SJSA1 (cell line): ENCODE measurements at regions not wholly inside any gene's neighbourhood (a gene's known extent, or its start where the extent isn't known, plus 50 kb on each side); places are given as distances from the start of the nearest gene placed in this dataset.

Source experiments
- DNase-seq, 2 experiments: peaks; one replicate each; pipeline ENCODE4 v3.0.0-alpha.2; 2015 to 2020; ENCODE audit warnings: low spot score in 2 of 2, low read depth in 1 of 2
- H3K27ac ChIP-seq: fragments of 250-450 bp; sonication (Bioruptor Pico); 2 replicates; pipeline ENCODE4 v1.5.1; 2020; ENCODE audit warnings: mild to moderate bottlenecking, moderate library complexity
- H3K27me3 ChIP-seq: fragments of 250-450 bp; sonication (Bioruptor Pico); replicated peaks from 2 replicates; pipeline ENCODE4 v1.5.1; 2020; ENCODE audit warnings: mild to moderate bottlenecking, moderate library complexity
- H3K36me3 ChIP-seq: fragments of 250-450 bp; sonication (Bioruptor Pico); 2 replicates; pipeline ENCODE4 v1.5.1; 2020; ENCODE audit warnings: mild to moderate bottlenecking
- H3K4me1 ChIP-seq: fragments of 250-450 bp; sonication (Bioruptor Pico); replicated peaks from 2 replicates; pipeline ENCODE4 v1.6.1; 2021; ENCODE audit warnings: mild to moderate bottlenecking
- H3K4me3 ChIP-seq: fragments of 250-450 bp; sonication (Bioruptor Pico); 2 replicates; pipeline ENCODE4 v1.5.1; 2020; ENCODE audit warnings: mild to moderate bottlenecking
- H3K9me3 ChIP-seq: fragments of 250-450 bp; sonication (Bioruptor Pico); replicated peaks from 2 replicates; pipeline ENCODE4 v1.5.1; 2020; ENCODE audit warnings: mild to moderate bottlenecking

- DNase-seq, result no peak
- Histone ChIP-seq H3K27me3 (no peaks in the 10 kb centered on the region), H3K4me3 (no peak overlapping the region), H3K27ac (no peak overlapping the region), H3K36me3 (no peaks in the 10 kb centered on the region), H3K4me1 (peaks cover 23% of the 10 kb centered on the region), H3K9me3 (no peaks in the 10 kb centered on the region)
Measured at GRCh38 chr6:85396159-85396808, 53.6 kb upstream of the NT5E start.

GRCh38 chr6:85395746-85396145 is 54.1 kb upstream of the NT5E start:
- Histone ChIP-seq H3K36me3 (no peaks in the 10 kb centered on the region), H3K27ac (no peak overlapping the region), H3K4me1 (peaks cover 23% of the 10 kb centered on the region), H3K9me3 (no peaks in the 10 kb centered on the region), H3K4me3 (no peak overlapping the region), H3K27me3 (no peaks in the 10 kb centered on the region)
- DNase-seq, result no peak

GRCh38 chr6:85394853-85395538 is 54.9 kb upstream of the NT5E start:
- Histone ChIP-seq H3K27ac (no peak overlapping the region), H3K36me3 (no peaks in the 10 kb centered on the region), H3K4me1 (peaks cover 23% of the 10 kb centered on the region), H3K4me3 (no peak overlapping the region), H3K9me3 (no peaks in the 10 kb centered on the region), H3K27me3 (no peaks in the 10 kb centered on the region)
- DNase-seq, result no peak

GRCh38 chr6:85394199-85394598 is 55.7 kb upstream of the NT5E start:
- H3K9me3 ChIP-seq, result no peaks in the 10 kb centered on the region
- H3K36me3 ChIP-seq, result no peaks in the 10 kb centered on the region
- no peak overlapping the region for H3K4me3 ChIP-seq
- no peaks in the 10 kb centered on the region for H3K27me3 ChIP-seq
- no peak for DNase-seq
- H3K27ac ChIP-seq, result no peak overlapping the region
- peaks cover 17% of the 10 kb centered on the region for H3K4me1 ChIP-seq

- H3K27me3 ChIP-seq, result no peaks in the 10 kb centered on the region
- H3K4me1 ChIP-seq, result peaks cover 17% of the 10 kb centered on the region
- H3K36me3 ChIP-seq, result no peaks in the 10 kb centered on the region
- no peaks in the 10 kb centered on the region for H3K9me3 ChIP-seq
- no peak overlapping the region for H3K4me3 ChIP-seq
- DNase-seq, result no peak
- H3K27ac ChIP-seq, result no peak overlapping the region
Measured at GRCh38 chr6:85392379-85392778, 57.5 kb upstream of the NT5E start.

- peak in 1 of 2 experiments; percentile 27 for DNase-seq
- H3K9me3 ChIP-seq, result no peaks in the 10 kb centered on the region
- no peaks in the 10 kb centered on the region for H3K27me3 ChIP-seq
- no peak overlapping the region for H3K4me3 ChIP-seq
- peak overlapping the region; percentile 30; the same call in 1 of the 2 replicates for H3K27ac ChIP-seq
- H3K36me3 ChIP-seq, result no peaks in the 10 kb centered on the region
- H3K4me1 ChIP-seq, result peaks cover 21% of the 10 kb centered on the region
Measured at GRCh38 chr6:85390775-85391174, 59.1 kb upstream of the NT5E start.

- no peak for DNase-seq
- H3K36me3 ChIP-seq, result no peaks in the 10 kb centered on the region
- peaks cover 26% of the 10 kb centered on the region for H3K4me1 ChIP-seq
- peak overlapping the region; percentile 30; the same call in 1 of the 2 replicates for H3K27ac ChIP-seq
- H3K27me3 ChIP-seq, result no peaks in the 10 kb centered on the region
- H3K9me3 ChIP-seq, result no peaks in the 10 kb centered on the region
- no peak overlapping the region for H3K4me3 ChIP-seq
Measured at GRCh38 chr6:85390105-85390728, 59.7 kb upstream of the NT5E start.

GRCh38 chr6:85389151-85389797 is 60.6 kb upstream of the NT5E start:
- Histone ChIP-seq H3K27me3 (no peaks in the 10 kb centered on the region), H3K4me3 (no peak overlapping the region), H3K4me1 (peaks cover 29% of the 10 kb centered on the region), H3K9me3 (no peaks in the 10 kb centered on the region), H3K27ac (no peak overlapping the region), H3K36me3 (no peaks in the 10 kb centered on the region)
- DNase-seq, result no peak

GRCh38 chr6:85388531-85388930 is 61.4 kb upstream of the NT5E start:
- no peak for DNase-seq
- no peaks in the 10 kb centered on the region for H3K27me3 ChIP-seq
- H3K27ac ChIP-seq, result no peak overlapping the region
- no peak overlapping the region for H3K4me3 ChIP-seq
- H3K4me1 ChIP-seq, result peaks cover 29% of the 10 kb centered on the region
- H3K36me3 ChIP-seq, result no peaks in the 10 kb centered on the region
- H3K9me3 ChIP-seq, result no peaks in the 10 kb centered on the region

- peaks cover 23% of the 10 kb centered on the region for H3K4me1 ChIP-seq
- no peak overlapping the region for H3K27ac ChIP-seq
- H3K27me3 ChIP-seq, result no peaks in the 10 kb centered on the region
- no peaks in the 10 kb centered on the region for H3K36me3 ChIP-seq
- 0 out of 2 replicates have a peak, but pooled peaks cover 3% of the 10 kb centered on the region for H3K9me3 ChIP-seq
- DNase-seq, result no peak
- H3K4me3 ChIP-seq, result no peak overlapping the region
Measured at GRCh38 chr6:85385636-85386315, 64.1 kb upstream of the NT5E start.

- no peak overlapping the region for H3K4me3 ChIP-seq
- H3K27ac ChIP-seq, result no peak overlapping the region
- 0 out of 2 replicates have a peak, but pooled peaks cover 3% of the 10 kb centered on the region for H3K9me3 ChIP-seq
- H3K27me3 ChIP-seq, result no peaks in the 10 kb centered on the region
- no peaks in the 10 kb centered on the region for H3K36me3 ChIP-seq
- no peak for DNase-seq
- H3K4me1 ChIP-seq, result peaks cover 13% of the 10 kb centered on the region
Measured at GRCh38 chr6:85383042-85383441, 66.8 kb upstream of the NT5E start.

GRCh38 chr6:85382541-85382940 is 67.3 kb upstream of the NT5E start:
- H3K4me3 ChIP-seq, result no peak overlapping the region
- 0 out of 2 replicates have a peak, but pooled peaks cover 3% of the 10 kb centered on the region for H3K9me3 ChIP-seq
- peaks cover 13% of the 10 kb centered on the region for H3K4me1 ChIP-seq
- DNase-seq, result no peak
- no peak overlapping the region for H3K27ac ChIP-seq
- no peaks in the 10 kb centered on the region for H3K27me3 ChIP-seq
- H3K36me3 ChIP-seq, result no peaks in the 10 kb centered on the region

GRCh38 chr6:85372915-85373270 is 77.0 kb upstream of the NT5E start:
- no peak overlapping the region for H3K27ac ChIP-seq
- DNase-seq, result no peak
- no peaks in the 10 kb centered on the region for H3K36me3 ChIP-seq
- H3K4me1 ChIP-seq, result no peaks in the 10 kb centered on the region
- H3K4me3 ChIP-seq, result no peak overlapping the region
- no peaks in the 10 kb centered on the region for H3K27me3 ChIP-seq
- no peaks in the 10 kb centered on the region; the same call in 1 of the 2 replicates for H3K9me3 ChIP-seq
